IgD-negative memory B cell (primary cell): ENCODE measurements at regions not wholly inside any gene's neighbourhood (a gene's known extent, or its start where the extent isn't known, plus 50 kb on each side); places are given as distances from the start of the nearest gene placed in this dataset.

Source experiments
- H3K27ac Mint-ChIP-seq, 3 donors: one replicate each; pipeline ENCODE4 v1.8.0; 2020 to 2022; ENCODE audit warnings: mild to moderate bottlenecking in 3 of 3, mixed read lengths in 3 of 3, moderate library complexity in 1 of 3
- H3K27me3 Mint-ChIP-seq: one replicate; pipeline ENCODE4 v1.8.0; 2021; ENCODE audit warnings: mixed read lengths
- H3K36me3 Mint-ChIP-seq: one replicate; pipeline ENCODE4 v1.8.0; 2020; ENCODE audit warnings: mild to moderate bottlenecking, mixed read lengths
- H3K4me1 Mint-ChIP-seq, 3 donors: one replicate each; pipeline ENCODE4 v1.8.0; 2020 to 2022; ENCODE audit warnings: mixed read lengths in 3 of 3, mild to moderate bottlenecking in 1 of 3
- H3K4me3 Mint-ChIP-seq, 4 donors: one replicate each; pipeline ENCODE4 v1.8.0; 2020 to 2022; ENCODE audit warnings: mild to moderate bottlenecking in 4 of 4, mixed read lengths in 4 of 4, moderate library complexity in 3 of 4
- H3K9me3 Mint-ChIP-seq, 3 donors: one replicate each; pipeline ENCODE4 v1.8.0; 2020 to 2021; ENCODE audit warnings: mixed read lengths in 3 of 3, mild to moderate bottlenecking in 1 of 3

GRCh38 chr18:46418663-46419260 is 238.3 kb downstream of the LOXHD1 start:
- Mint-ChIP-seq H3K4me3 (no peak overlapping the region), H3K27ac (no peak overlapping the region)

GRCh38 chr18:46419391-46420141 is 237.5 kb downstream of the LOXHD1 start:
- H3K27ac Mint-ChIP-seq = no peak overlapping the region
- peaks cover 0 to 2% (median 0%) of the 10 kb centered on the region in 3 donors for H3K4me1 Mint-ChIP-seq
- no peaks in the 10 kb centered on the region for H3K36me3 Mint-ChIP-seq
- no peaks in the 10 kb centered on the region for H3K27me3 Mint-ChIP-seq
- H3K4me3 Mint-ChIP-seq = no peak overlapping the region
- H3K9me3 Mint-ChIP-seq = no peaks in the 10 kb centered on the region

More at GRCh38 chr18:46418663-46419260, 238.3 kb downstream of the LOXHD1 start:
- peaks cover 0 to 4% (median 0%) of the 10 kb centered on the region in 3 donors for H3K4me1 Mint-ChIP-seq
- no peaks in the 10 kb centered on the region for H3K36me3 Mint-ChIP-seq
- H3K27me3 Mint-ChIP-seq = no peaks in the 10 kb centered on the region
- H3K9me3 Mint-ChIP-seq = no peaks in the 10 kb centered on the region

- Mint-ChIP-seq H3K4me3 (no peak overlapping the region), H3K36me3 (no peaks in the 10 kb centered on the region), H3K27me3 (no peaks in the 10 kb centered on the region), H3K4me1 (no peaks in the 10 kb centered on the region), H3K9me3 (no peaks in the 10 kb centered on the region), H3K27ac (no peak overlapping the region)
Observed at GRCh38 chr18:46421973-46422551, 235.0 kb downstream of the LOXHD1 start.

GRCh38 chr18:46422552-46423055 is 234.4 kb downstream of the LOXHD1 start:
- H3K9me3 Mint-ChIP-seq = no peaks in the 10 kb centered on the region
- H3K27ac Mint-ChIP-seq = no peak overlapping the region
- no peaks in the 10 kb centered on the region for H3K4me1 Mint-ChIP-seq
- H3K4me3 Mint-ChIP-seq = no peak overlapping the region
- no peaks in the 10 kb centered on the region for H3K36me3 Mint-ChIP-seq
- no peaks in the 10 kb centered on the region for H3K27me3 Mint-ChIP-seq

- Mint-ChIP-seq H3K27ac (no peak overlapping the region), H3K9me3 (no peaks in the 10 kb centered on the region), H3K4me3 (no peak overlapping the region), H3K27me3 (no peaks in the 10 kb centered on the region), H3K36me3 (no peaks in the 10 kb centered on the region), H3K4me1 (no peaks in the 10 kb centered on the region)
Observed at GRCh38 chr18:46423226-46423805, 233.7 kb downstream of the LOXHD1 start.

- Mint-ChIP-seq H3K27ac (no peak overlapping the region), H3K4me3 (no peak overlapping the region), H3K36me3 (no peaks in the 10 kb centered on the region), H3K4me1 (no peaks in the 10 kb centered on the region), H3K27me3 (no peaks in the 10 kb centered on the region), H3K9me3 (no peaks in the 10 kb centered on the region)
Observed at GRCh38 chr18:46424898-46425297, 232.1 kb downstream of the LOXHD1 start.

GRCh38 chr18:46425511-46425910 is 231.5 kb downstream of the LOXHD1 start:
- H3K36me3 Mint-ChIP-seq = no peaks in the 10 kb centered on the region
- H3K4me3 Mint-ChIP-seq = no peak overlapping the region
- no peaks in the 10 kb centered on the region for H3K9me3 Mint-ChIP-seq
- no peaks in the 10 kb centered on the region for H3K4me1 Mint-ChIP-seq
- no peak overlapping the region for H3K27ac Mint-ChIP-seq
- H3K27me3 Mint-ChIP-seq = no peaks in the 10 kb centered on the region

- no peak overlapping the region for H3K4me3 Mint-ChIP-seq
- H3K4me1 Mint-ChIP-seq = no peaks in the 10 kb centered on the region
- no peaks in the 10 kb centered on the region for H3K36me3 Mint-ChIP-seq
- H3K27ac Mint-ChIP-seq = no peak overlapping the region
- no peaks in the 10 kb centered on the region for H3K27me3 Mint-ChIP-seq
- no peaks in the 10 kb centered on the region for H3K9me3 Mint-ChIP-seq
Observed at GRCh38 chr18:46426021-46426678, 230.9 kb downstream of the LOXHD1 start.

GRCh38 chr18:46426679-46427047 is 230.4 kb downstream of the LOXHD1 start:
- H3K36me3 Mint-ChIP-seq = no peaks in the 10 kb centered on the region
- no peaks in the 10 kb centered on the region for H3K4me1 Mint-ChIP-seq
- no peak overlapping the region for H3K4me3 Mint-ChIP-seq
- H3K27me3 Mint-ChIP-seq = peaks cover 2% of the 10 kb centered on the region
- H3K9me3 Mint-ChIP-seq = no peaks in the 10 kb centered on the region
- H3K27ac Mint-ChIP-seq = no peak overlapping the region
